ENCODE measurements at regions not wholly inside any gene's neighbourhood (a gene's known extent, or its start where the extent isn't known, plus 50 kb on each side); places are given as distances from the start of the nearest gene placed in this dataset.
"Not testable (repeated sequence)": the region's sequence is repeated elsewhere in the genome, so short reads cannot be mapped to it uniquely, and the experiment has no call there.

DNA sequence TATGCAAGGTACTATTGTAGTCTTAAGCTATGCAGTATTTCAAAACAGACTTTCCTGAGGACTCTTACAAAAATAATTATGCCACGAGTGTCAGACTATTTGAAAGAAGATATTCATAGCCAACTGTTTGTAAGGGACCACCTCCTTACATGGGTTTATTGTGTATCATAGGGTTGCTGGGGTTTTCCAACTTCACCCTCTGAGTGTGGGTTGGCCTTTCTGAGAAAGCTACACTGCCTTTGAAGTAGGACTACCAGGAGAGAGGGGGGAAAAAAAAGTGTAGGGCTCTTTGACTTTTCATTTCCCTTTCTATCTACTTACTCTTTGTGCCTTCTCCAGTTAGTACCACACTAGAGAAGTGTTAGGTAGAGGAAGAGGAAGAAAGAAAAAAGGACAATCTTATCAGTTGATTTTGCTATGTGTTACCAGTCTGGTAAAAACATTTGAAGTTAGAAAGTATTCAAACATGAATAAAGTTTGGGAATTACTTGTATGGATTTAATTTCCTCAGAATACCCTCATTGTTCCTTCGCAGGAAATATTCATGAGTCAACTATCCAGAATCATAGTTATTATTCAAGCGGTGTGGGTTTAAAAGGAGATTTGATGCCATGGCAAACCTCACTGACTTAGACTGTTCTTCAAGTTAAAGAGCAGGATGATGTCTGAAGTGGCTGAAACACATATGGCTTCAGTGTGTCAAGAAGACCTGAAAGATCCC is 329.3 kb upstream of the THBS1 start:
- no peak overlapping the region for H3K4me3 ChIP-seq (ENCODE audit: low read depth, low read length)
- TF ChIP-seq, protein P1, sequence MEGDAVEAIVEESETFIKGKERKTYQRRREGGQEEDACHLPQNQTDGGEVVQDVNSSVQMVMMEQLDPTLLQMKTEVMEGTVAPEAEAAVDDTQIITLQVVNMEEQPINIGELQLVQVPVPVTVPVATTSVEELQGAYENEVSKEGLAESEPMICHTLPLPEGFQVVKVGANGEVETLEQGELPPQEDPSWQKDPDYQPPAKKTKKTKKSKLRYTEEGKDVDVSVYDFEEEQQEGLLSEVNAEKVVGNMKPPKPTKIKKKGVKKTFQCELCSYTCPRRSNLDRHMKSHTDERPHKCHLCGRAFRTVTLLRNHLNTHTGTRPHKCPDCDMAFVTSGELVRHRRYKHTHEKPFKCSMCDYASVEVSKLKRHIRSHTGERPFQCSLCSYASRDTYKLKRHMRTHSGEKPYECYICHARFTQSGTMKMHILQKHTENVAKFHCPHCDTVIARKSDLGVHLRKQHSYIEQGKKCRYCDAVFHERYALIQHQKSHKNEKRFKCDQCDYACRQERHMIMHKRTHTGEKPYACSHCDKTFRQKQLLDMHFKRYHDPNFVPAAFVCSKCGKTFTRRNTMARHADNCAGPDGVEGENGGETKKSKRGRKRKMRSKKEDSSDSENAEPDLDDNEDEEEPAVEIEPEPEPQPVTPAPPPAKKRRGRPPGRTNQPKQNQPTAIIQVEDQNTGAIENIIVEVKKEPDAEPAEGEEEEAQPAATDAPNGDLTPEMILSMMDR (IDR thresholded peaks at IDR 0.05; ENCODE audit: low read depth, low read length): no peak

DNA sequence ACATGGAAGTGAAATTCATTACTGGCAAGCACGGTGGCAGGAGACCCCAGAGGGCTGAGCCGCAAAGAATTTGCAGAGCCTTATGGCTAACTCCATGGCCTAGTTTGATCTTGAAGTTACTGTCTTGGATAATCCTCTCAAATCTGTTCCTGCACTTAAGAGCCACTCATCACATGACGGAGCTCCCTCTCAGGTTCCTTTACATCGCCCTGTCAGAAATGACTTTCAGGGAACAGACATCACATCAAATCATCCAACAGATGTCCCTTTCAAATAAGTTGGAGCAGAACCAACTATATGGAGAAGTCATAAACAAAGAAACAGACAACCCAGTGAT is 328.8 kb upstream of the THBS1 start:
- TF ChIP-seq, protein P1 (IDR thresholded peaks at IDR 0.05; ENCODE audit: low read depth, low read length): no peak
- no peak overlapping the region for H3K4me3 ChIP-seq (ENCODE audit: low read depth, low read length)

DNA sequence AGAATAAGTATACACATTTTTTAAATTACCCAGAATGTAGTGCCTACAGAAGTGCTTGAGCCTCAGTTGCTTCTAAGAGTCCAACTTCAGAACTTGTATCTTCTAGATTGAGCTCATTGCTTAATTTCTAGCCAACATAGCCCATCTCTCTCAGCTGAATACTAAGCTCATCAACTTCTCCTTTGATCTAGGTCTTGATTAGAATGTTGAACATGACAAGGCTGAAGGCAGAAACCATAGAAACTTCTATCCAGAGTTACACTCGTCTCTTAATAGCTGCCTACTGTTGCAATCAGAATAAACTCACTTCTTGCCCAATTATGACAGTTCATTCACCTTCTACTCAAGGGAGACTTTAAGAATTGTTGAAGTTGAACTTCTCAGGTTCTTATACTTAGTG is 327.3 kb upstream of the THBS1 start:
- TF ChIP-seq, protein P1 (IDR thresholded peaks at IDR 0.05; ENCODE audit: low read depth, low read length): no peak
- no peak overlapping the region for H3K4me3 ChIP-seq (ENCODE audit: low read depth, low read length)

DNA sequence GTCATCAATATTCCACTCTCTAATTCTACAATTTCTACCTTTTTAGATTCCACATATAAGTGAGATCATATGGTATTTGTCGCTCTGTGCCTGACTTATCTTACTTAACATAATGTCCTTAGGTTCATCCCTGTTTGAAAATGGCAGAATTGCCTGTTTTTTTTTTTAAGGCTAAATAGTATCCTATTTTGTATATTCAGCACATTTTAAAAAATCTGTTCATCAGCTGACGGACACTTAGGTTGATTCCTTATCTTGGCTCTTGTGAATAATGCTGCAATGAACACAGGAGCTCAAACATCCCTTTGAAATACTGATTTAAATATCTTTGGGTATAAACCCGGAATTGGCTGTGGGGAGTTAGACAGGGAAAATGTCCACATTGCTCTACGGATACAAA is 326.7 kb upstream of the THBS1 start:
- no peak overlapping the region for H3K4me3 ChIP-seq (ENCODE audit: low read depth, low read length)
- TF ChIP-seq, protein P1 (IDR thresholded peaks at IDR 0.05; ENCODE audit: low read depth, low read length): no peak

DNA sequence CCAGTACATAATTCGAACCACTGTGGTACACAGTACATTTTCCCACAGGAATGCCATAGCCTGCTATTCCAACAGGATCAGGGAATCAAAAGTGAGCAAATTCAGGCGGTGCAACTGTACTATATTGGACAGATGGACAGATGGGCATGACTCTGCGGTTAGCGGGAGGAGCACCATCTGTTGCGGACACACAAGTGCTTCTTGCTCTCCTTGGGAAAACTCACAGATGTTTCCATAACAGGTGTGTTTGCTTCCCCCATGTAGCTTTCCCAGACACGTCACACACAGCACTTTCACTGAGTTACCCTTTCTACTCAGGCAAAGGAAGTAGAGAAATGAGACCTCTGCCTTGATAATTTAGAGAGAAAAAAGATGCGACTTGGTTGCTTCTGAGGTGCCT is 325.1 kb upstream of the THBS1 start:
- H3K4me3 ChIP-seq (ENCODE audit: low read depth, low read length): no peak overlapping the region
- TF ChIP-seq, protein P1 (IDR thresholded peaks at IDR 0.05; ENCODE audit: low read depth, low read length): no peak

DNA sequence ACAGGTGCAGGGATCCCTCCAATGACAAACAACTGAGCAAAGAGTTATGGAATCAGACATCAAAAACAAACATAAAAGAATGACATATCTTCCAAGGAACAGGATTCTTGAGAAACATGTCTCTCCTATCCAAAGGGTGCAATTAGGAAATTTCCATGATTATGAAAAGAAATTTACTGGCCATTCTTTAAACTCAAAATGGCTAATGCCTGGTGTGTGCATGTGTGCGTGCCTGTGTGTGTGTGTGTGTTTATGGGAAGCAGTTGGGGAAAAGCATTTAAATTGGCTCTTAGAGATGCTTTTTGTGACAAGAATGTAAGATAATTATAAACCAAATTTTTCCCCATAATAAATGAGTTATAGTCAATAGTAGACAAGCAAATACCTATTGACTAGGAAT is 320.5 kb upstream of the THBS1 start:
- TF ChIP-seq, protein P1 (IDR thresholded peaks at IDR 0.05; ENCODE audit: low read depth, low read length): no peak
- H3K4me3 ChIP-seq (ENCODE audit: low read depth, low read length): no peak overlapping the region

DNA sequence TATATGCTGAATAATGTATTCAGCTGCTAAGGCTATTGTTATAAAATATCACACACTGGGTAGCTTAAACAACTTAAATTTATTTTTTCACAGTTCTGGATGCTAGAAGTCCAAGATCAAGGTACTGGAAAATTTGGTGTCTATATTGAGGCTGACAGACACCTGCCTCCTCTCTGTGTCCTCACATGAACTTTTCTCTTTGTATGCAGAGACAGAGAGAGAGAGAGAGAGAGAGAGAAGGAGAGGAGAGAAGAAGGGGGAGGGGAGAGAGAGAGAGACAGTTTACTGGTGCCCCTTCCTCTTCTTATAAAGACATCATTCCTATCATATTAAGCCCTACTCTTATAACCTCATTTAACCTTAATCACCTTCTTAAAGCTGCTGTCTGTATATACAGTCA is 320.1 kb upstream of the THBS1 start:
- TF ChIP-seq, protein P1 (IDR thresholded peaks at IDR 0.05; ENCODE audit: low read depth, low read length): no peak
- H3K4me3 ChIP-seq (ENCODE audit: low read depth, low read length): no peak overlapping the region

DNA sequence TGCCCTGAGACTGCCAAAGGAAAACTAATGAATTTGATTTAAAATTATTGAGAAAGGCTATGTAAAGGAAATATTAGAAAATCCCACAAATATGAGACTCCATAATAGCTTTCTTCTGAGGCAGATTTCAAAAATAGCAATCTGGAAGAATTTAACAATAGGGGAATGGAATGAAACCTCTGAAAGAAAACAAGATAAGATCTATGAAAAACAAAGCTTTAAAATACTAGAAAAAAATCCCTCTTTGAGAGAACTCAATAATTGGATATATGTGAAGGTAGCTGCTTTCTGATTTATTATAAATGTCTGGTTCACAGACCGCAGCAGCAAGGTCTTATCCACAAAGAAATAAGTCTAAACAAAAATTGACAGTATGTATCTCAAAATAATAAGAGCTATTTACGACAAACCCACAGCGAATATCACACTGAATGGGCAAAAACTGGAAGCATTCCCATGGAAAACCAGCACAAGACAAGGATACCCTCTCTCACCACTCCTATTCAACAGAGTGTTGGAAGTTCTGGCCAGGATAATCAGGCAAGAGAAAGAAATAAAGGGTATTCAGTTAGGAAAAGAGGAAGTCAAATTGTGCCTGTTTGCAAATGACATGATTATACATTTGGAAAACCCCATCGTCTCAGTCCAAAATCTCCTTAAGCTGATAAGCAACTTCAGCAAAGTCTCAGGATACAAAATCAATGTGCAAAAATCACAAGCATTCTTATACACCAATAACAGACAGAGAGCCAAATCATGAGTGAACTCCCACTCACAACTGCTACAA is 319.3 kb upstream of the THBS1 start:
- not testable (repeated sequence) for H3K4me3 ChIP-seq (ENCODE audit: low read depth, low read length)

DNA sequence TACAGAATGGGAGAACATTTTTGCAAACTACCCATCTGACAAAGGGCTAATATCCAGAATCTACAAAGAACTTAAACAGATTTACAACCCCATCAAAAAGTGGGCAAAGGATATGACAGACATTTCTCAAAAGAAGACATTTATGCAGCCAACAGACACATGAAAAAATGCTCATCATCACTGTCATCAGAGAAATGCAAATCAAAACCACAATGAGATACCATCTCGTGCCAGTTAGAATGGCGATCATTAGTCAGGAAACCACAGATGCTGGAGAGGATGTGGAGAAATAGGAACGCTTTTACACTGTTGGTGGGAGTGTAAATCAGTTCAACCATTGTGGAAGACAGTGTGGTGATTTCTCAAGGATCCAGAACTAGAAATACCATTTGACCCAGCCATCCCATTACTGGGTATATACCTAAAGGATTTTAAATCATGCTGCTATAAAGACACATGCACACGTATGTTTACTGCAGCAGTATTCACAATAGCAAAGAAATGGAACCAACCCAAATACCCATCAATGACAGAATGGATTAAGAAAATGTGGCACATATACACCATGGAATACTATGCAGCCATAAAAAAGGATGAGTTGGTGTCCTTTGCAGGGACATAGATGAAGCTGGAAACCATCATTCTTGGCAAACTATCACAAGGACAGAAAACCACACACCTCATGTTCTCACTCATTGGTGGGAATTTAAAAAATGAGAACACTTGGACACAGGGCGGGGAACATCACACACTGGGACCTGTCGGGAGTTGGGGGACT is 317.7 kb upstream of the THBS1 start:
- H3K4me3 ChIP-seq (ENCODE audit: low read depth, low read length): not testable (repeated sequence)

Data from WI38 (cell line).